HG03025 (cell line): ENCODE measurements at regions not wholly inside any gene's neighbourhood (a gene's known extent, or its start where the extent isn't known, plus 50 kb on each side); places are given as distances from the start of the nearest gene placed in this dataset.

Source experiments
- ATAC-seq: cut with Tn5 transposase; IDR thresholded peaks from one replicate; pipeline ENCODE4 v1.9.1; 2021; ENCODE audit warnings: mild to moderate bottlenecking, moderate library complexity; ENCODE audit not compliant: unreplicated experiment, low FRiP score

- no peak for ATAC-seq
Measured at GRCh38 chr5:163619951-163620350, 114.5 kb downstream of the MAT2B start.

GRCh38 chr5:163622799-163623198 lies 117.4 kb downstream of the MAT2B start:
- ATAC-seq, result no peak

GRCh38 chr5:163623524-163623923 lies 118.1 kb downstream of the MAT2B start:
- ATAC-seq, result no peak

- ATAC-seq, result no peak
Measured at GRCh38 chr5:163623986-163624385, 118.6 kb downstream of the MAT2B start.

GRCh38 chr5:163624431-163624830 lies 119.0 kb downstream of the MAT2B start:
- no peak for ATAC-seq

GRCh38 chr5:163626904-163627434 lies 121.5 kb downstream of the MAT2B start:
- ATAC-seq, result no peak

- ATAC-seq, result no peak
Measured at GRCh38 chr5:163631856-163632255, 126.4 kb downstream of the MAT2B start.

- no peak for ATAC-seq
Measured at GRCh38 chr5:163633926-163634460, 128.6 kb downstream of the MAT2B start.

- ATAC-seq, result no peak
Measured at GRCh38 chr5:163635631-163636030, 130.2 kb downstream of the MAT2B start.

- ATAC-seq, result no peak
Measured at GRCh38 chr5:163642904-163643303, 137.5 kb downstream of the MAT2B start.

- no peak for ATAC-seq
Measured at GRCh38 chr5:163645421-163646416, 140.3 kb downstream of the MAT2B start.

GRCh38 chr5:163649514-163649913 lies 144.1 kb downstream of the MAT2B start:
- ATAC-seq, result no peak

GRCh38 chr5:163653526-163653925 lies 148.1 kb downstream of the MAT2B start:
- no peak for ATAC-seq

GRCh38 chr5:163658702-163659567 lies 153.5 kb downstream of the MAT2B start:
- no peak for ATAC-seq

- ATAC-seq, result no peak
Measured at GRCh38 chr5:163659568-163659902, 154.1 kb downstream of the MAT2B start.

GRCh38 chr5:163660486-163660885 lies 155.1 kb downstream of the MAT2B start:
- ATAC-seq, result no peak

GRCh38 chr5:163661360-163661759 lies 155.9 kb downstream of the MAT2B start:
- ATAC-seq, result no peak

GRCh38 chr5:163670036-163670435 lies 164.6 kb downstream of the MAT2B start:
- ATAC-seq, result no peak

GRCh38 chr5:163677092-163677491 lies 171.7 kb downstream of the MAT2B start:
- no peak for ATAC-seq

- no peak for ATAC-seq
Measured at GRCh38 chr5:163682234-163682633, 176.8 kb downstream of the MAT2B start.

- no peak for ATAC-seq
Measured at GRCh38 chr5:163687414-163687813, 182.0 kb downstream of the MAT2B start.
